ENCODE measurements at regions not wholly inside any gene's neighbourhood (a gene's known extent, or its start where the extent isn't known, plus 50 kb on each side); places are given as distances from the start of the nearest gene placed in this dataset.
"Not testable (repeated sequence)": the region's sequence is repeated elsewhere in the genome, so short reads cannot be mapped to it uniquely, and the experiment has no call there.

GRCh38 chr12:126040307-126040706 is 975.1 kb downstream of the AACS start:
- CTCF ChIA-PET, result no interaction called here
- ATAC-seq, result no peak
- DNase-seq, result no peak
- Mint-ChIP-seq H3K9me3 (no peaks in the 10 kb centered on the region), H3K27ac (no peak overlapping the region), H3K27me3 (peaks cover 1% of the 10 kb centered on the region), H3K36me3 (ENCODE audit: low read depth) (no peaks in the 10 kb centered on the region), H3K4me3 (no peak overlapping the region), H3K4me1 (ENCODE audit: low read depth) (no peaks in the 10 kb centered on the region)
- TF ChIP-seq CTCF (IDR thresholded peaks at IDR 0.05), result no peak
- intact Hi-C loops (cut with micrococcal nuclease), result no loop called here
- POLR2A ChIA-PET, result no interaction called here

GRCh38 chr12:126042286-126042685 is 977.1 kb downstream of the AACS start:
- Mint-ChIP-seq H3K4me1 (ENCODE audit: low read depth) (no peaks in the 10 kb centered on the region), H3K36me3 (ENCODE audit: low read depth) (no peaks in the 10 kb centered on the region), H3K9me3 (peaks cover 2% of the 10 kb centered on the region), H3K27me3 (peaks cover 1% of the 10 kb centered on the region), H3K4me3 (no peak overlapping the region), H3K27ac (no peak overlapping the region)
- DNase-seq (no peak), ATAC-seq (no peak)
- ChIA-PET POLR2A (no interaction called here), CTCF (no interaction called here)
- intact Hi-C loops (cut with micrococcal nuclease), result no loop called here
- no peak for TF ChIP-seq CTCF (IDR thresholded peaks at IDR 0.05)

GRCh38 chr12:126049501-126049900 is 984.3 kb downstream of the AACS start:
- DNase-seq; H3K4me1 Mint-ChIP-seq (ENCODE audit: low read depth); H3K27me3 Mint-ChIP-seq; H3K4me3 Mint-ChIP-seq; H3K27ac Mint-ChIP-seq; CTCF ChIA-PET; H3K9me3 Mint-ChIP-seq; POLR2A ChIA-PET; ATAC-seq; H3K36me3 Mint-ChIP-seq (ENCODE audit: low read depth); intact Hi-C loops (cut with micrococcal nuclease): not testable (repeated sequence)

- peaks cover 2% of the 10 kb centered on the region for H3K9me3 Mint-ChIP-seq
- intact Hi-C loops (cut with micrococcal nuclease), result no loop called here
Measured at GRCh38 chr12:126051611-126052107, 986.4 kb downstream of the AACS start.

GRCh38 chr12:126055521-126055920 is 990.3 kb downstream of the AACS start:
- no peak for ATAC-seq
- no peaks in the 10 kb centered on the region for H3K9me3 Mint-ChIP-seq
- POLR2A ChIA-PET, result interaction anchor here (0.7 kb wide), 1 partner anchor 112 kb away, joined by 3 read pairs; no protein-coding TSS in a partner anchor

More at GRCh38 chr12:126051611-126052107, 986.4 kb downstream of the AACS start:
- ChIA-PET CTCF (no interaction called here), POLR2A (no interaction called here)
- no peak overlapping the region for H3K4me3 Mint-ChIP-seq
- H3K27ac Mint-ChIP-seq, result no peak overlapping the region
- DNase-seq (no peak), ATAC-seq (no peak)
- no peaks in the 10 kb centered on the region for H3K4me1 Mint-ChIP-seq (ENCODE audit: low read depth)
- H3K27me3 Mint-ChIP-seq, result no peaks in the 10 kb centered on the region
- no peak for TF ChIP-seq CTCF (IDR thresholded peaks at IDR 0.05)
- H3K36me3 Mint-ChIP-seq (ENCODE audit: low read depth), result no peaks in the 10 kb centered on the region

More at GRCh38 chr12:126055521-126055920, 990.3 kb downstream of the AACS start:
- CTCF ChIA-PET, result no interaction called here
- no peak overlapping the region for H3K4me3 Mint-ChIP-seq
- H3K36me3 Mint-ChIP-seq (ENCODE audit: low read depth), result no peaks in the 10 kb centered on the region
- intact Hi-C loops (cut with micrococcal nuclease), result no loop called here
- H3K27me3 Mint-ChIP-seq, result no peaks in the 10 kb centered on the region
- no peak for DNase-seq
- TF ChIP-seq CTCF (IDR thresholded peaks at IDR 0.05), result no peak
- H3K4me1 Mint-ChIP-seq (ENCODE audit: low read depth), result no peaks in the 10 kb centered on the region
- H3K27ac Mint-ChIP-seq, result no peak overlapping the region
